ENCODE measurements at regions not wholly inside any gene's neighbourhood (a gene's known extent, or its start where the extent isn't known, plus 50 kb on each side); places are given as distances from the start of the nearest gene placed in this dataset.

GRCh38 chr5:2586016-2586715, 165.3 kb downstream of the IRX2 start:
- no peaks in the 10 kb centered on the region for H3K36me3 ChIP-seq (replicated peaks; ENCODE audit: insufficient read depth, low read length)
- no peak overlapping the region for H3K4me3 ChIP-seq (ENCODE audit: low read length)
- no peaks in the 10 kb centered on the region for H3K27me3 ChIP-seq (replicated peaks; ENCODE audit: insufficient read depth, low read length)
- H3K27ac ChIP-seq (ENCODE audit: low read length), result no peak overlapping the region
- H3K4me1 ChIP-seq (ENCODE audit: low read length), result no peaks in the 10 kb centered on the region
- no peaks in the 10 kb centered on the region for H3K9me2 ChIP-seq (replicated peaks; ENCODE audit: insufficient read depth, low read length)
- DNase-seq, result no peak
- H3K4me2 ChIP-seq (ENCODE audit: low read depth, low read length), result no peak overlapping the region
- no peaks in the 10 kb centered on the region for H4K20me1 ChIP-seq (ENCODE audit: insufficient read depth, low read length)
- H3K9ac ChIP-seq (ENCODE audit: low read length), result no peak overlapping the region
- H3F3A ChIP-seq (ENCODE audit: insufficient read depth, low read length), result no peaks in the 10 kb centered on the region
- no peaks in the 10 kb centered on the region; the same call in 1 of the 2 replicates for H3K9me3 ChIP-seq (replicated peaks; ENCODE audit: insufficient read depth, low read length)
- H2AFZ ChIP-seq (ENCODE audit: low read length), result no peak overlapping the region
- no peaks in the 10 kb centered on the region for H3K79me2 ChIP-seq (ENCODE audit: low read length)
- TF ChIP-seq EZH2 (optimal IDR thresholded peaks at IDR 0.05; ENCODE audit: low read depth, low read length) (no peak), CTCF (IDR thresholded peaks at IDR 0.05; ENCODE audit: low read length) (no peak), EZH2phosphoT487 (IDR thresholded peaks at IDR 0.05; ENCODE audit: low read length) (no peak)

GRCh38 chr5:2584579-2585269, 166.8 kb downstream of the IRX2 start:
- H3K9me3 ChIP-seq (replicated peaks; ENCODE audit: insufficient read depth, low read length), result no peaks in the 10 kb centered on the region; the same call in 1 of the 2 replicates

GRCh38 chr5:2582507-2582906, 169.0 kb downstream of the IRX2 start:
- no peaks in the 10 kb centered on the region for H3K9me2 ChIP-seq (replicated peaks; ENCODE audit: insufficient read depth, low read length)
- no peak overlapping the region for H3K9ac ChIP-seq (ENCODE audit: low read length)
- TF ChIP-seq EZH2phosphoT487 (IDR thresholded peaks at IDR 0.05; ENCODE audit: low read length), result no peak
- no peak for TF ChIP-seq EZH2 (optimal IDR thresholded peaks at IDR 0.05; ENCODE audit: low read depth, low read length)
- H3F3A ChIP-seq (ENCODE audit: insufficient read depth, low read length), result no peaks in the 10 kb centered on the region
- H3K4me1 ChIP-seq (ENCODE audit: low read length), result no peaks in the 10 kb centered on the region
- no peaks in the 10 kb centered on the region for H4K20me1 ChIP-seq (ENCODE audit: insufficient read depth, low read length)
- H3K9me3 ChIP-seq (replicated peaks; ENCODE audit: insufficient read depth, low read length), result no peaks in the 10 kb centered on the region
- DNase-seq, result no peak
- no peaks in the 10 kb centered on the region for H3K36me3 ChIP-seq (replicated peaks; ENCODE audit: insufficient read depth, low read length)
- no peaks in the 10 kb centered on the region for H3K79me2 ChIP-seq (ENCODE audit: low read length)
- H2AFZ ChIP-seq (ENCODE audit: low read length), result no peak overlapping the region
- H3K4me2 ChIP-seq (ENCODE audit: low read depth, low read length), result no peak overlapping the region
- no peak overlapping the region for H3K27ac ChIP-seq (ENCODE audit: low read length)
- no peak overlapping the region for H3K4me3 ChIP-seq (ENCODE audit: low read length)
- H3K27me3 ChIP-seq (replicated peaks; ENCODE audit: insufficient read depth, low read length), result no peaks in the 10 kb centered on the region

More at GRCh38 chr5:2584579-2585269, 166.8 kb downstream of the IRX2 start:
- Histone ChIP-seq H3K9me2 (replicated peaks; ENCODE audit: insufficient read depth, low read length) (no peaks in the 10 kb centered on the region), H2AFZ (ENCODE audit: low read length) (no peak overlapping the region), H3K79me2 (ENCODE audit: low read length) (no peaks in the 10 kb centered on the region), H3K27me3 (replicated peaks; ENCODE audit: insufficient read depth, low read length) (no peaks in the 10 kb centered on the region), H3K4me2 (ENCODE audit: low read depth, low read length) (no peak overlapping the region), H3K4me3 (ENCODE audit: low read length) (no peak overlapping the region), H3K9ac (ENCODE audit: low read length) (no peak overlapping the region), H3K36me3 (replicated peaks; ENCODE audit: insufficient read depth, low read length) (no peaks in the 10 kb centered on the region), H3K4me1 (ENCODE audit: low read length) (no peaks in the 10 kb centered on the region), H3F3A (ENCODE audit: insufficient read depth, low read length) (no peaks in the 10 kb centered on the region), H4K20me1 (ENCODE audit: insufficient read depth, low read length) (no peaks in the 10 kb centered on the region), H3K27ac (ENCODE audit: low read length) (no peak overlapping the region)
- no peak for TF ChIP-seq CTCF (IDR thresholded peaks at IDR 0.05; ENCODE audit: low read length)
- no peak for TF ChIP-seq EZH2phosphoT487 (IDR thresholded peaks at IDR 0.05; ENCODE audit: low read length)
- no peak for TF ChIP-seq EZH2 (optimal IDR thresholded peaks at IDR 0.05; ENCODE audit: low read depth, low read length)
- DNase-seq, result no peak
